ENCODE measurements at regions not wholly inside any gene's neighbourhood (a gene's known extent, or its start where the extent isn't known, plus 50 kb on each side); places are given as distances from the start of the nearest gene placed in this dataset.

GRCh38 chr2:129144082-129144791, 825.6 kb upstream of the HS6ST1 start:
- TF ChIP-seq, protein P1, sequence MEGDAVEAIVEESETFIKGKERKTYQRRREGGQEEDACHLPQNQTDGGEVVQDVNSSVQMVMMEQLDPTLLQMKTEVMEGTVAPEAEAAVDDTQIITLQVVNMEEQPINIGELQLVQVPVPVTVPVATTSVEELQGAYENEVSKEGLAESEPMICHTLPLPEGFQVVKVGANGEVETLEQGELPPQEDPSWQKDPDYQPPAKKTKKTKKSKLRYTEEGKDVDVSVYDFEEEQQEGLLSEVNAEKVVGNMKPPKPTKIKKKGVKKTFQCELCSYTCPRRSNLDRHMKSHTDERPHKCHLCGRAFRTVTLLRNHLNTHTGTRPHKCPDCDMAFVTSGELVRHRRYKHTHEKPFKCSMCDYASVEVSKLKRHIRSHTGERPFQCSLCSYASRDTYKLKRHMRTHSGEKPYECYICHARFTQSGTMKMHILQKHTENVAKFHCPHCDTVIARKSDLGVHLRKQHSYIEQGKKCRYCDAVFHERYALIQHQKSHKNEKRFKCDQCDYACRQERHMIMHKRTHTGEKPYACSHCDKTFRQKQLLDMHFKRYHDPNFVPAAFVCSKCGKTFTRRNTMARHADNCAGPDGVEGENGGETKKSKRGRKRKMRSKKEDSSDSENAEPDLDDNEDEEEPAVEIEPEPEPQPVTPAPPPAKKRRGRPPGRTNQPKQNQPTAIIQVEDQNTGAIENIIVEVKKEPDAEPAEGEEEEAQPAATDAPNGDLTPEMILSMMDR (IDR thresholded peaks at IDR 0.05; ENCODE audit: low read depth, low read length, missing control alignments), result no peak
- DNase-seq, result no peak
- in situ Hi-C loops (cut with HindIII; ENCODE audit: low pct_ligation_motif_present, low sequenced_read_pairs), result no loop called here
- Histone ChIP-seq H3K4me3 (ENCODE audit: low read depth, low read length) (no peak overlapping the region), H3K27me3 (replicated peaks) (no peaks in the 10 kb centered on the region), H3K36me3 (replicated peaks) (no peaks in the 10 kb centered on the region), H3K27ac (no peak overlapping the region)

GRCh38 chr2:129152514-129152913, 827.0 kb upstream of the RAB6C start:
- in situ Hi-C loops (cut with HindIII; ENCODE audit: low pct_ligation_motif_present, low sequenced_read_pairs), result no loop called here
- H3K27ac ChIP-seq, result no peak overlapping the region
- no peak overlapping the region for H3K4me3 ChIP-seq (ENCODE audit: low read depth, low read length)
- no peaks in the 10 kb centered on the region for H3K27me3 ChIP-seq (replicated peaks)
- TF ChIP-seq, protein P1 (IDR thresholded peaks at IDR 0.05; ENCODE audit: low read depth, low read length, missing control alignments), result no peak
- H3K36me3 ChIP-seq (replicated peaks), result no peaks in the 10 kb centered on the region
- no peak for DNase-seq

- Histone ChIP-seq H3K4me3 (ENCODE audit: low read depth, low read length) (no peak overlapping the region), H3K36me3 (replicated peaks) (no peaks in the 10 kb centered on the region), H3K27ac (no peak overlapping the region), H3K27me3 (replicated peaks) (no peaks in the 10 kb centered on the region)
- in situ Hi-C loops (cut with HindIII; ENCODE audit: low pct_ligation_motif_present, low sequenced_read_pairs), result no loop called here
- DNase-seq, result no peak
- TF ChIP-seq, protein P1 (IDR thresholded peaks at IDR 0.05; ENCODE audit: low read depth, low read length, missing control alignments), result no peak
These were observed 818.6 kb upstream of the RAB6C start for GRCh38 chr2:129160879-129161278.

- no peak overlapping the region for H3K27ac ChIP-seq
- in situ Hi-C loops (cut with HindIII; ENCODE audit: low pct_ligation_motif_present, low sequenced_read_pairs), result no loop called here
These were observed 815.1 kb upstream of the RAB6C start for GRCh38 chr2:129164220-129164949.

DNA sequence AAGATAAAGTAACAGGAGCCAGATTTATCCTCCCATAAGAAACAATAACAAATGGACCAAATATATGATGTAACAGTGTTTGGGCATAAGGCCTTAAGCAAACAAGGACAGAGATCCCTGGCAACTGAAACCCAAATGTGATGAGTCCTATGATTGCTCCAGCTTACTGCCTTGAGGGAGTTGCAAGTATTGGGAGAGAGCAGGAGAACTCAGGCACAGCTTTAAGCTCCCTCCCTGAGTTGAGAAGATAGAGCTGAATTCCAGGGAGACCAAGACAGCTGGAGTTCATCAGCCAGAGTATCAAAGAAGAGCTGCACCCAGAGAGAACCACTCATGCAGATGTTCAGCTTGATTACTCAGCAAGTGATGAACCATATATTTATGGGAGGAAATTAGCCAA, 814.5 kb upstream of the RAB6C start:
- Histone ChIP-seq H3K36me3 (replicated peaks) (no peaks in the 10 kb centered on the region), H3K27ac (no peak overlapping the region), H3K27me3 (replicated peaks) (no peaks in the 10 kb centered on the region), H3K4me3 (ENCODE audit: low read depth, low read length) (no peak overlapping the region)
- in situ Hi-C loops (cut with HindIII; ENCODE audit: low pct_ligation_motif_present, low sequenced_read_pairs), result no loop called here
- TF ChIP-seq, protein P1 (IDR thresholded peaks at IDR 0.05; ENCODE audit: low read depth, low read length, missing control alignments), result no peak
- no peak for DNase-seq

More at GRCh38 chr2:129164220-129164949, 815.1 kb upstream of the RAB6C start:
- TF ChIP-seq, protein P1 (IDR thresholded peaks at IDR 0.05; ENCODE audit: low read depth, low read length, missing control alignments), result no peak
- Histone ChIP-seq H3K27me3 (replicated peaks) (no peaks in the 10 kb centered on the region), H3K36me3 (replicated peaks) (no peaks in the 10 kb centered on the region), H3K4me3 (ENCODE audit: low read depth, low read length) (no peak overlapping the region)
- no peak for DNase-seq

Measured in brain microvascular endothelial cell (primary cell).